ENCODE measurements at regions not wholly inside any gene's neighbourhood (a gene's known extent, or its start where the extent isn't known, plus 50 kb on each side); places are given as distances from the start of the nearest gene placed in this dataset.

GRCh38 chr3:27590437-27591298, 106.5 kb upstream of the SLC4A7 start:
- DNase-seq, result peak in 1 of 5 donors; percentile 60

GRCh38 chr3:27589795-27590194, 105.6 kb upstream of the SLC4A7 start:
- no peak for DNase-seq

GRCh38 chr3:27585429-27585828, 101.2 kb upstream of the SLC4A7 start:
- DNase-seq, result no peak

- DNase-seq, result no peak
Measured at GRCh38 chr3:27584874-27585273, 100.7 kb upstream of the SLC4A7 start.

GRCh38 chr3:27581852-27582251, 97.7 kb upstream of the SLC4A7 start:
- no peak for DNase-seq

- DNase-seq, result no peak
Measured at GRCh38 chr3:27578032-27578431, 93.8 kb upstream of the SLC4A7 start.

GRCh38 chr3:27577504-27577903, 93.3 kb upstream of the SLC4A7 start:
- DNase-seq, result no peak

GRCh38 chr3:27576171-27576570, 92.0 kb upstream of the SLC4A7 start:
- DNase-seq, result no peak

- DNase-seq, result no peak
Measured at GRCh38 chr3:27575499-27575898, 91.3 kb upstream of the SLC4A7 start.

GRCh38 chr3:27574438-27574795, 90.2 kb upstream of the SLC4A7 start:
- DNase-seq, result no peak

- DNase-seq, result no peak
Measured at GRCh38 chr3:27573780-27574437, 89.7 kb upstream of the SLC4A7 start.

- no peak for DNase-seq
Measured at GRCh38 chr3:27573138-27573537, 89.0 kb upstream of the SLC4A7 start.

- DNase-seq, result no peak
Measured at GRCh38 chr3:27571345-27571744, 87.2 kb upstream of the SLC4A7 start.

GRCh38 chr3:27570421-27571106, 86.4 kb upstream of the SLC4A7 start:
- DNase-seq, result no peak

GRCh38 chr3:27568393-27568792, 84.2 kb upstream of the SLC4A7 start:
- DNase-seq, result no peak

- no peak for DNase-seq
Measured at GRCh38 chr3:27567251-27567650, 83.1 kb upstream of the SLC4A7 start.

GRCh38 chr3:27565201-27565852, 81.1 kb upstream of the SLC4A7 start:
- no peak for DNase-seq

GRCh38 chr3:27561576-27561975, 77.4 kb upstream of the SLC4A7 start:
- no peak for DNase-seq

GRCh38 chr3:27560484-27561056, 76.4 kb upstream of the SLC4A7 start:
- no peak for DNase-seq

- no peak for DNase-seq
Measured at GRCh38 chr3:27559835-27560234, 75.7 kb upstream of the SLC4A7 start.

- DNase-seq, result no peak
Measured at GRCh38 chr3:27559381-27559780, 75.2 kb upstream of the SLC4A7 start.

GRCh38 chr3:27557411-27557810, 73.2 kb upstream of the SLC4A7 start:
- DNase-seq, result no peak

- DNase-seq, result no peak
Measured at GRCh38 chr3:27556887-27557286, 72.7 kb upstream of the SLC4A7 start.

Measured in T-helper 1 cell (primary cell).